ENCODE measurements at regions not wholly inside any gene's neighbourhood (a gene's known extent, or its start where the extent isn't known, plus 50 kb on each side); places are given as distances from the start of the nearest gene placed in this dataset.

DNA sequence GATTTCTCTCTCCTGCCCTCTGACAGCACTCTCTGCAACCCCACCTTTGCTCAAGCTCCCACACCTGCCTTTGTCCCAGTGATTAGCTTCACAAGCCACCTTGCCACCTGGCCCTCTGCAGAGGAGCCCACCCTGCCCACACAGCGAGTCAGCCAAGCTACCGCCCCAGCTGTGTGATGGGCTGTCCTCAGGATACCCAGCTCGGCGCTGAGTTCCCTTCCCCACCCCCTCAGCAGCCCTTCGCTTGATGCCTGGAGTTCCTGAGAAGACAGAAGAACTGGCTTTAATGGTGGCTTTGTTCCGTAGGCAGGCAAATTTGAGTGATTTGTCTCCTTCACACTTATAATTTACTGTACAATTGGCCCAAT, 266.4 kb downstream of the CBLN1 start:
- H2AFZ ChIP-seq (ENCODE audit: low read depth): no peak overlapping the region
- H3K9ac ChIP-seq: no peak overlapping the region
- CTCF ChIA-PET: interaction anchor here (1.0 kb wide), 1 partner anchor 44 kb away, joined by 3 read pairs; no protein-coding TSS in a partner anchor
- H3K4me1 ChIP-seq (ENCODE audit: control insufficient read depth in 1 of 2, insufficient read depth in 2 of 2, low read depth in 1 of 2, low read length in 1 of 2): peaks cover 0 to 26% of the 10 kb centered on the region in 2 experiments; a peak in 1 of 4 replicates
- 33% methylated on average over 6 of the region's 6 CpGs for WGBS (ENCODE audit: low lambda C conversion rate)
- H3K9me2 ChIP-seq: no peaks in the 10 kb centered on the region
- H3K27me3 ChIP-seq (ENCODE audit: insufficient read depth): no peaks in the 10 kb centered on the region
- H3F3A ChIP-seq (replicated peaks; ENCODE audit: insufficient read depth): no peaks in the 10 kb centered on the region
- H3K4me3 ChIP-seq (ENCODE audit: low read depth in 2 of 2, low read length in 1 of 2): no peak overlapping the region
- no peak for DNase-seq
- H3K36me3 ChIP-seq (replicated peaks in 1 of 2; ENCODE audit: control insufficient read depth in 1 of 2, insufficient read depth in 2 of 2, low read length in 1 of 2): no peaks in the 10 kb centered on the region
- POLR2A ChIA-PET: interaction anchor here (0.6 kb wide), 1 partner anchor 363 kb away, joined by 3 read pairs; no protein-coding TSS in a partner anchor
- no peak overlapping the region for H3K27ac ChIP-seq (ENCODE audit: low read depth in 2 of 2, low read length in 1 of 2)
- no peaks in the 10 kb centered on the region for H3K79me2 ChIP-seq (ENCODE audit: insufficient read depth)
- no peaks in the 10 kb centered on the region for H4K20me1 ChIP-seq (ENCODE audit: insufficient read depth)
- H3K4me2 ChIP-seq: no peak overlapping the region
- no peaks in the 10 kb centered on the region for H3K9me3 ChIP-seq
- TF ChIP-seq CHD2 (IDR thresholded peaks at IDR 0.05; ENCODE audit: low read length, partially characterized antibody) (no peak), RAD21 (IDR thresholded peaks at IDR 0.05; ENCODE audit: low read length) (no peak), POLR2AphosphoS5 (IDR thresholded peaks at IDR 0.05; ENCODE audit: low read depth, low read length) (no peak), NFIC (IDR thresholded peaks at IDR 0.05; ENCODE audit: borderline replicate concordance) (no peak), TCF12 (IDR thresholded peaks at IDR 0.05) (no peak), NRF1 (IDR thresholded peaks at IDR 0.05; ENCODE audit: low read depth, low read length) (no peak), JUND (IDR thresholded peaks at IDR 0.05) (no peak), GABPA (IDR thresholded peaks at IDR 0.05; ENCODE audit: low read depth) (no peak), EP300 (IDR thresholded peaks at IDR 0.05; ENCODE audit: borderline replicate concordance in 1 of 2, low read depth in 1 of 2, low read length in 1 of 2) (no peak), EZH2phosphoT487 (IDR thresholded peaks at IDR 0.05; ENCODE audit: borderline replicate concordance, low read depth) (no peak), FOXM1 (IDR thresholded peaks at IDR 0.05; ENCODE audit: low read depth) (no peak), PBX3 (IDR thresholded peaks at IDR 0.05) (no peak), GATA2 (CRISPR knock-in tag; IDR thresholded peaks at IDR 0.05) (no peak), RCOR1 (IDR thresholded peaks at IDR 0.05; ENCODE audit: low read length) (no peak)
- TF ChIP-seq, protein P1, sequence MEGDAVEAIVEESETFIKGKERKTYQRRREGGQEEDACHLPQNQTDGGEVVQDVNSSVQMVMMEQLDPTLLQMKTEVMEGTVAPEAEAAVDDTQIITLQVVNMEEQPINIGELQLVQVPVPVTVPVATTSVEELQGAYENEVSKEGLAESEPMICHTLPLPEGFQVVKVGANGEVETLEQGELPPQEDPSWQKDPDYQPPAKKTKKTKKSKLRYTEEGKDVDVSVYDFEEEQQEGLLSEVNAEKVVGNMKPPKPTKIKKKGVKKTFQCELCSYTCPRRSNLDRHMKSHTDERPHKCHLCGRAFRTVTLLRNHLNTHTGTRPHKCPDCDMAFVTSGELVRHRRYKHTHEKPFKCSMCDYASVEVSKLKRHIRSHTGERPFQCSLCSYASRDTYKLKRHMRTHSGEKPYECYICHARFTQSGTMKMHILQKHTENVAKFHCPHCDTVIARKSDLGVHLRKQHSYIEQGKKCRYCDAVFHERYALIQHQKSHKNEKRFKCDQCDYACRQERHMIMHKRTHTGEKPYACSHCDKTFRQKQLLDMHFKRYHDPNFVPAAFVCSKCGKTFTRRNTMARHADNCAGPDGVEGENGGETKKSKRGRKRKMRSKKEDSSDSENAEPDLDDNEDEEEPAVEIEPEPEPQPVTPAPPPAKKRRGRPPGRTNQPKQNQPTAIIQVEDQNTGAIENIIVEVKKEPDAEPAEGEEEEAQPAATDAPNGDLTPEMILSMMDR (IDR thresholded peaks at IDR 0.05): no peak
- TF ChIP-seq, protein P2, sequence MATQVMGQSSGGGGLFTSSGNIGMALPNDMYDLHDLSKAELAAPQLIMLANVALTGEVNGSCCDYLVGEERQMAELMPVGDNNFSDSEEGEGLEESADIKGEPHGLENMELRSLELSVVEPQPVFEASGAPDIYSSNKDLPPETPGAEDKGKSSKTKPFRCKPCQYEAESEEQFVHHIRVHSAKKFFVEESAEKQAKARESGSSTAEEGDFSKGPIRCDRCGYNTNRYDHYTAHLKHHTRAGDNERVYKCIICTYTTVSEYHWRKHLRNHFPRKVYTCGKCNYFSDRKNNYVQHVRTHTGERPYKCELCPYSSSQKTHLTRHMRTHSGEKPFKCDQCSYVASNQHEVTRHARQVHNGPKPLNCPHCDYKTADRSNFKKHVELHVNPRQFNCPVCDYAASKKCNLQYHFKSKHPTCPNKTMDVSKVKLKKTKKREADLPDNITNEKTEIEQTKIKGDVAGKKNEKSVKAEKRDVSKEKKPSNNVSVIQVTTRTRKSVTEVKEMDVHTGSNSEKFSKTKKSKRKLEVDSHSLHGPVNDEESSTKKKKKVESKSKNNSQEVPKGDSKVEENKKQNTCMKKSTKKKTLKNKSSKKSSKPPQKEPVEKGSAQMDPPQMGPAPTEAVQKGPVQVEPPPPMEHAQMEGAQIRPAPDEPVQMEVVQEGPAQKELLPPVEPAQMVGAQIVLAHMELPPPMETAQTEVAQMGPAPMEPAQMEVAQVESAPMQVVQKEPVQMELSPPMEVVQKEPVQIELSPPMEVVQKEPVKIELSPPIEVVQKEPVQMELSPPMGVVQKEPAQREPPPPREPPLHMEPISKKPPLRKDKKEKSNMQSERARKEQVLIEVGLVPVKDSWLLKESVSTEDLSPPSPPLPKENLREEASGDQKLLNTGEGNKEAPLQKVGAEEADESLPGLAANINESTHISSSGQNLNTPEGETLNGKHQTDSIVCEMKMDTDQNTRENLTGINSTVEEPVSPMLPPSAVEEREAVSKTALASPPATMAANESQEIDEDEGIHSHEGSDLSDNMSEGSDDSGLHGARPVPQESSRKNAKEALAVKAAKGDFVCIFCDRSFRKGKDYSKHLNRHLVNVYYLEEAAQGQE (IDR thresholded peaks at IDR 0.05; ENCODE audit: low read depth, low read length): no peak
